Esophagus muscularis mucosa (tissue), 4 donors: ENCODE measurements at regions not wholly inside any gene's neighbourhood (a gene's known extent, or its start where the extent isn't known, plus 50 kb on each side); places are given as distances from the start of the nearest gene placed in this dataset.

Experiments used
- EP300 ChIP-seq: sonication (generic); formaldehyde crosslinking; IDR thresholded peaks from one replicate; pipeline ENCODE4 v1.6.1; 2017; ENCODE audit warnings: antibody characterized with exemption
- POLR2A ChIP-seq: fragments of 450-650 bp; IDR thresholded peaks from one replicate; pipeline ENCODE4 v1.6.1; 2017; ENCODE audit warnings: antibody characterized with exemption, moderate library complexity, mild to moderate bottlenecking, low read depth
- POLR2AphosphoS5 ChIP-seq, 2 donors: sonication (generic); formaldehyde crosslinking; IDR thresholded peaks; one replicate each; pipeline ENCODE4 v1.6.1; 2017; ENCODE audit warnings: antibody characterized with exemption in 2 of 2
- TF ChIP-seq, protein P1 (sequence below), 3 experiments: fragments of 200-600 bp in 2 of 3; fragments of 450-650 bp in 1 of 3; sonication (generic) in 2 of 3; IDR thresholded peaks; one replicate each; pipeline ENCODE4 v1.5.1; 2017 to 2019; ENCODE audit warnings: antibody characterized with exemption in 3 of 3, mild to moderate bottlenecking in 2 of 3, moderate library complexity in 1 of 3

GRCh38 chr14:37697489-37698121 lies 102.2 kb downstream of the TTC6 start:
- TF ChIP-seq, protein P1, sequence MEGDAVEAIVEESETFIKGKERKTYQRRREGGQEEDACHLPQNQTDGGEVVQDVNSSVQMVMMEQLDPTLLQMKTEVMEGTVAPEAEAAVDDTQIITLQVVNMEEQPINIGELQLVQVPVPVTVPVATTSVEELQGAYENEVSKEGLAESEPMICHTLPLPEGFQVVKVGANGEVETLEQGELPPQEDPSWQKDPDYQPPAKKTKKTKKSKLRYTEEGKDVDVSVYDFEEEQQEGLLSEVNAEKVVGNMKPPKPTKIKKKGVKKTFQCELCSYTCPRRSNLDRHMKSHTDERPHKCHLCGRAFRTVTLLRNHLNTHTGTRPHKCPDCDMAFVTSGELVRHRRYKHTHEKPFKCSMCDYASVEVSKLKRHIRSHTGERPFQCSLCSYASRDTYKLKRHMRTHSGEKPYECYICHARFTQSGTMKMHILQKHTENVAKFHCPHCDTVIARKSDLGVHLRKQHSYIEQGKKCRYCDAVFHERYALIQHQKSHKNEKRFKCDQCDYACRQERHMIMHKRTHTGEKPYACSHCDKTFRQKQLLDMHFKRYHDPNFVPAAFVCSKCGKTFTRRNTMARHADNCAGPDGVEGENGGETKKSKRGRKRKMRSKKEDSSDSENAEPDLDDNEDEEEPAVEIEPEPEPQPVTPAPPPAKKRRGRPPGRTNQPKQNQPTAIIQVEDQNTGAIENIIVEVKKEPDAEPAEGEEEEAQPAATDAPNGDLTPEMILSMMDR (IDR thresholded peaks at IDR 0.05) = no peak
- TF ChIP-seq EP300 = no peak
- TF ChIP-seq POLR2AphosphoS5 (IDR thresholded peaks at IDR 0.05) = no peak
- TF ChIP-seq POLR2A = no peak
